ENCODE measurements at regions not wholly inside any gene's neighbourhood (a gene's known extent, or its start where the extent isn't known, plus 50 kb on each side); places are given as distances from the start of the nearest gene placed in this dataset.
A peak's percentile ranks its signal among the peaks of the same experiment; 100 is the strongest.
"Not testable (repeated sequence)": the region's sequence is repeated elsewhere in the genome, so short reads cannot be mapped to it uniquely, and the experiment has no call there.

- no peak for TF ChIP-seq CTCF (conservative IDR thresholded peaks at IDR 0.05; ENCODE audit: low read depth, low read length)
- DNase-seq (ENCODE audit: low read depth): no peak
- H3K4me3 ChIP-seq (ENCODE audit: low read depth, low read length): no peak overlapping the region
These were observed 248.5 kb downstream of the PRDM9 start for GRCh38 chr5:23755906-23756305.

GRCh38 chr5:23756779-23757178, 249.4 kb downstream of the PRDM9 start:
- no peak for TF ChIP-seq CTCF (conservative IDR thresholded peaks at IDR 0.05; ENCODE audit: low read depth, low read length)
- no peak for DNase-seq (ENCODE audit: low read depth)
- no peak overlapping the region for H3K4me3 ChIP-seq (ENCODE audit: low read depth, low read length)

GRCh38 chr5:23763170-23763569, 255.8 kb downstream of the PRDM9 start:
- H3K4me3 ChIP-seq (ENCODE audit: low read depth, low read length): no peak overlapping the region
- DNase-seq (ENCODE audit: low read depth): no peak
- TF ChIP-seq CTCF (conservative IDR thresholded peaks at IDR 0.05; ENCODE audit: low read depth, low read length): no peak

- no peak overlapping the region for H3K4me3 ChIP-seq (ENCODE audit: low read depth, low read length)
- DNase-seq (ENCODE audit: low read depth): no peak
- no peak for TF ChIP-seq CTCF (conservative IDR thresholded peaks at IDR 0.05; ENCODE audit: low read depth, low read length)
These were observed 269.3 kb downstream of the PRDM9 start for GRCh38 chr5:23776684-23777083.

GRCh38 chr5:23800307-23800706, 292.9 kb downstream of the PRDM9 start:
- H3K4me3 ChIP-seq (ENCODE audit: low read depth, low read length); DNase-seq (ENCODE audit: low read depth): not testable (repeated sequence)
- TF ChIP-seq CTCF (conservative IDR thresholded peaks at IDR 0.05; ENCODE audit: low read depth, low read length): peak; percentile 25

- peak; percentile 20 for DNase-seq (ENCODE audit: low read depth)
- peak; percentile 75 for TF ChIP-seq CTCF (conservative IDR thresholded peaks at IDR 0.05; ENCODE audit: low read depth, low read length)
- H3K4me3 ChIP-seq (ENCODE audit: low read depth, low read length): no peak overlapping the region
These were observed 313.5 kb downstream of the PRDM9 start for GRCh38 chr5:23820765-23821471.

GRCh38 chr5:23823521-23823920, 316.1 kb downstream of the PRDM9 start:
- no peak overlapping the region for H3K4me3 ChIP-seq (ENCODE audit: low read depth, low read length)
- no peak for TF ChIP-seq CTCF (conservative IDR thresholded peaks at IDR 0.05; ENCODE audit: low read depth, low read length)
- DNase-seq (ENCODE audit: low read depth): no peak

Data from epithelial cell of proximal tubule (primary cell).